Trophoblast cell (in vitro differentiated cells and primary cell): ENCODE measurements at regions not wholly inside any gene's neighbourhood (a gene's known extent, or its start where the extent isn't known, plus 50 kb on each side); places are given as distances from the start of the nearest gene placed in this dataset.

ENCODE experiments used
- DNase-seq, 2 donors: peaks; one replicate each; pipeline ENCODE4 v3.0.0-alpha.2; 2016
- H2AFZ ChIP-seq: 2 replicates; pipeline ENCODE4 v1.6.1; 2013; ENCODE audit warnings: low read length, moderate library complexity, mild to moderate bottlenecking; ENCODE audit not compliant: insufficient read depth, poor library complexity
- H2AK5ac ChIP-seq: 2 replicates; pipeline ENCODE4 v1.6.1; 2013; ENCODE audit warnings: mild to moderate bottlenecking, low read length
- H2BK120ac ChIP-seq: 2 replicates; pipeline ENCODE4 v1.6.1; 2013; ENCODE audit warnings: low read length, mild to moderate bottlenecking, moderate library complexity; ENCODE audit not compliant: insufficient read depth, poor library complexity
- H2BK12ac ChIP-seq: 2 replicates; pipeline ENCODE4 v1.6.1; 2013; ENCODE audit warnings: mild to moderate bottlenecking, low read length, moderate library complexity
- H2BK5ac ChIP-seq: 2 replicates; pipeline ENCODE4 v1.6.1; 2013; ENCODE audit warnings: low read length, low read depth, moderate library complexity, mild to moderate bottlenecking; ENCODE audit not compliant: poor library complexity
- H3K14ac ChIP-seq: 2 replicates; pipeline ENCODE4 v1.6.1; 2013; ENCODE audit warnings: mild to moderate bottlenecking, low read length
- H3K18ac ChIP-seq: 2 replicates; pipeline ENCODE4 v1.6.1; 2013; ENCODE audit warnings: mild to moderate bottlenecking, low read length
- H3K23ac ChIP-seq: 2 replicates; pipeline ENCODE4 v1.6.1; 2013; ENCODE audit warnings: low read length
- H3K27ac ChIP-seq: 2 replicates; pipeline ENCODE4 v1.5.1; 2013; ENCODE audit warnings: low read depth, mild to moderate bottlenecking, inconsistent platforms, low read length, moderate library complexity
- H3K27me3 ChIP-seq: 2 replicates; pipeline ENCODE4 v1.6.1; 2013; ENCODE audit warnings: inconsistent platforms, mild to moderate bottlenecking, low read length, moderate library complexity; ENCODE audit not compliant: insufficient read depth
- H3K36me3 ChIP-seq, 2 experiments: 1 replicate in 1 of 2; 2 replicates in 1 of 2; pipeline ENCODE4 v1.6.1; 2013; ENCODE audit warnings: low read length in 2 of 2, mild to moderate bottlenecking in 2 of 2, moderate library complexity in 1 of 2; ENCODE audit not compliant: insufficient read depth in 2 of 2, control insufficient read depth in 1 of 2
- H3K4ac ChIP-seq: 2 replicates; pipeline ENCODE4 v1.6.1; 2013; ENCODE audit warnings: low read depth, mild to moderate bottlenecking, low read length, moderate library complexity
- H3K4me1 ChIP-seq, 2 experiments: 1 replicate in 1 of 2; 2 replicates in 1 of 2; pipeline ENCODE4 v1.6.1; 2013; ENCODE audit warnings: low read length in 2 of 2, mild to moderate bottlenecking in 2 of 2, moderate library complexity in 1 of 2; ENCODE audit not compliant: insufficient read depth in 2 of 2, control insufficient read depth in 1 of 2
- H3K4me2 ChIP-seq: 2 replicates; pipeline ENCODE4 v1.6.1; 2013; ENCODE audit warnings: inconsistent platforms, mild to moderate bottlenecking, low read length, moderate library complexity
- H3K4me3 ChIP-seq: 2 replicates; pipeline ENCODE4 v1.5.1; 2013; ENCODE audit warnings: mild to moderate bottlenecking, low read depth, low read length, inconsistent platforms
- H3K79me1 ChIP-seq: one replicate; pipeline ENCODE4 v1.6.1; 2013; ENCODE audit warnings: low read length
- H3K79me2 ChIP-seq: 2 replicates; pipeline ENCODE4 v1.6.1; 2013; ENCODE audit warnings: low read length, mild to moderate bottlenecking; ENCODE audit not compliant: control insufficient read depth, insufficient read depth, poor library complexity
- H3K9ac ChIP-seq: 2 replicates; pipeline ENCODE4 v1.6.1; 2013; ENCODE audit warnings: mild to moderate bottlenecking, low read length
- H3K9me3 ChIP-seq: 2 replicates; pipeline ENCODE4 v1.6.1; 2013; ENCODE audit warnings: low read depth, mild to moderate bottlenecking, control low read depth, inconsistent platforms, low read length; ENCODE audit not compliant: insufficient read depth
- H4K12ac ChIP-seq: 2 replicates; pipeline ENCODE4 v1.6.1; 2013; ENCODE audit warnings: low read depth, mild to moderate bottlenecking, low read length, moderate library complexity
- H4K8ac ChIP-seq: 2 replicates; pipeline ENCODE4 v1.6.1; 2013; ENCODE audit warnings: low read depth, mild to moderate bottlenecking, low read length, moderate library complexity
- H4K91ac ChIP-seq: one replicate; pipeline ENCODE4 v1.6.1; 2013; ENCODE audit warnings: low read depth, mild to moderate bottlenecking, low read length, moderate library complexity
- WGBS: extraction: QIAGEN DNeasy Blood & Tissue Kit; methylation state at CpG from one replicate; pipeline ENCODE4 v1.1.7; 2013; ENCODE audit warnings: missing lambda C conversion rate; ENCODE audit not compliant: insufficient read length, insufficient coverage; ENCODE audit errors: extremely low coverage; 5-methylcytosine and 5-hydroxymethylcytosine counted together

- H3K9ac ChIP-seq, result no peak overlapping the region
- H3K4me2 ChIP-seq, result peak overlapping the region; percentile 16
- no peaks in the 10 kb centered on the region for H3K9me3 ChIP-seq
- H3K23ac ChIP-seq, result no peak overlapping the region
- H3K4me1 ChIP-seq, result peaks cover 2% of the 10 kb centered on the region in 2 experiments
- no peak overlapping the region for H2AFZ ChIP-seq
- no peaks in the 10 kb centered on the region for H3K27me3 ChIP-seq
- no peaks in the 10 kb centered on the region for H3K79me2 ChIP-seq
- no peak overlapping the region for H2BK12ac ChIP-seq
- H4K91ac ChIP-seq, result no peak overlapping the region
- peaks cover 4% of the 10 kb centered on the region for H3K79me1 ChIP-seq
- no peak overlapping the region for H3K18ac ChIP-seq
- no peak overlapping the region for H2BK120ac ChIP-seq
- WGBS, result no CpG with 5 or more reads among the region's 3 CpGs
- no peak overlapping the region for H3K4ac ChIP-seq
- H2AK5ac ChIP-seq, result no peak overlapping the region
- H4K12ac ChIP-seq, result no peak overlapping the region
- peak overlapping the region; percentile 45 for H3K27ac ChIP-seq
- H3K36me3 ChIP-seq, result peaks cover 0 to 2% of the 10 kb centered on the region in 2 experiments
- H3K4me3 ChIP-seq, result no peak overlapping the region
- no peak overlapping the region for H2BK5ac ChIP-seq
- no peak overlapping the region for H4K8ac ChIP-seq
- DNase-seq, result peak; percentile 43 to 68
- H3K14ac ChIP-seq, result no peak overlapping the region
These were observed 194.9 kb upstream of the RMST start for GRCh38 chr12:97267594-97268202.

GRCh38 chr12:97272471-97272870 lies 190.1 kb upstream of the RMST start:
- Histone ChIP-seq H3K36me3 (no peaks in the 10 kb centered on the region), H3K4me2 (no peak overlapping the region), H3K9me3 (no peaks in the 10 kb centered on the region), H3K79me2 (no peaks in the 10 kb centered on the region), H4K8ac (no peak overlapping the region), H3K4ac (no peak overlapping the region), H3K79me1 (peaks cover 4% of the 10 kb centered on the region), H2BK120ac (no peak overlapping the region), H2AK5ac (no peak overlapping the region), H4K12ac (no peak overlapping the region), H4K91ac (no peak overlapping the region), H3K14ac (no peak overlapping the region), H3K27me3 (no peaks in the 10 kb centered on the region), H2BK12ac (no peak overlapping the region), H3K18ac (no peak overlapping the region), H2AFZ (no peak overlapping the region), H3K27ac (no peak overlapping the region), H3K4me3 (no peak overlapping the region), H3K4me1 (peaks cover 2 to 5% of the 10 kb centered on the region in 2 experiments), H3K9ac (no peak overlapping the region), H3K23ac (no peak overlapping the region), H2BK5ac (no peak overlapping the region)
- DNase-seq, result no peak

- no peak overlapping the region for H3K14ac ChIP-seq
- H3K23ac ChIP-seq, result no peak overlapping the region
- H2BK5ac ChIP-seq, result no peak overlapping the region
- H3K9me3 ChIP-seq, result no peaks in the 10 kb centered on the region
- H3K27me3 ChIP-seq, result no peaks in the 10 kb centered on the region
- no peak overlapping the region for H4K91ac ChIP-seq
- H3K18ac ChIP-seq, result no peak overlapping the region
- no peak overlapping the region for H4K12ac ChIP-seq
- DNase-seq, result no peak
- H3K9ac ChIP-seq, result no peak overlapping the region
- no peaks in the 10 kb centered on the region for H3K79me1 ChIP-seq
- H3K4me3 ChIP-seq, result no peak overlapping the region
- H4K8ac ChIP-seq, result no peak overlapping the region
- no peak overlapping the region for H2BK120ac ChIP-seq
- no peak overlapping the region for H2AK5ac ChIP-seq
- no peak overlapping the region for H3K27ac ChIP-seq
- no peak overlapping the region for H3K4me2 ChIP-seq
- H3K4me1 ChIP-seq, result peaks cover 0 to 6% of the 10 kb centered on the region in 2 experiments
- no CpG with 5 or more reads among the region's 2 CpGs for WGBS
- no peaks in the 10 kb centered on the region for H3K79me2 ChIP-seq
- no peak overlapping the region for H2BK12ac ChIP-seq
- H3K36me3 ChIP-seq, result no peaks in the 10 kb centered on the region
- H2AFZ ChIP-seq, result no peak overlapping the region
- no peak overlapping the region for H3K4ac ChIP-seq
These were observed 188.2 kb upstream of the RMST start for GRCh38 chr12:97274386-97274785.

GRCh38 chr12:97275256-97275655 lies 187.3 kb upstream of the RMST start:
- no peaks in the 10 kb centered on the region for H3K9me3 ChIP-seq
- no peak for DNase-seq
- peaks cover 0 to 6% of the 10 kb centered on the region in 2 experiments for H3K4me1 ChIP-seq
- no peaks in the 10 kb centered on the region for H3K36me3 ChIP-seq
- H3K18ac ChIP-seq, result no peak overlapping the region
- no peak overlapping the region for H4K8ac ChIP-seq
- H4K91ac ChIP-seq, result no peak overlapping the region
- no peaks in the 10 kb centered on the region for H3K27me3 ChIP-seq
- H2BK5ac ChIP-seq, result no peak overlapping the region
- H3K23ac ChIP-seq, result no peak overlapping the region
- H3K79me1 ChIP-seq, result no peaks in the 10 kb centered on the region
- no peaks in the 10 kb centered on the region for H3K79me2 ChIP-seq
- H3K4me2 ChIP-seq, result no peak overlapping the region
- H2BK120ac ChIP-seq, result no peak overlapping the region
- no peak overlapping the region for H3K27ac ChIP-seq
- H2AK5ac ChIP-seq, result no peak overlapping the region
- no peak overlapping the region for H3K14ac ChIP-seq
- no peak overlapping the region for H2BK12ac ChIP-seq
- no peak overlapping the region for H3K4ac ChIP-seq
- H3K9ac ChIP-seq, result no peak overlapping the region
- H2AFZ ChIP-seq, result no peak overlapping the region
- no peak overlapping the region for H3K4me3 ChIP-seq
- H4K12ac ChIP-seq, result no peak overlapping the region
- no CpG with 5 or more reads among the region's 14 CpGs for WGBS
